ENCODE measurements at regions not wholly inside any gene's neighbourhood (a gene's known extent, or its start where the extent isn't known, plus 50 kb on each side); places are given as distances from the start of the nearest gene placed in this dataset.
"Not testable (repeated sequence)": the region's sequence is repeated elsewhere in the genome, so short reads cannot be mapped to it uniquely, and the experiment has no call there.

- in situ Hi-C loops (cut with HindIII; ENCODE audit: low pct_unique_long_range_greater_than_20kb, low sequenced_read_pairs), result no loop called here
- no peak for TF ChIP-seq JUND (IDR thresholded peaks at IDR 0.05; ENCODE audit: low read depth)
- DNase-seq (ENCODE audit: low read depth in 1 of 2, low spot score in 1 of 2), result no peak
Observed at GRCh38 chr16:85238233-85238647, 126.0 kb upstream of the CIBAR2 start.

GRCh38 chr16:85239239-85239638 is 127.0 kb upstream of the CIBAR2 start:
- TF ChIP-seq JUND (IDR thresholded peaks at IDR 0.05; ENCODE audit: low read depth), result no peak
- DNase-seq (ENCODE audit: low read depth in 1 of 2, low spot score in 1 of 2), result no peak
- in situ Hi-C loops (cut with HindIII; ENCODE audit: low pct_unique_long_range_greater_than_20kb, low sequenced_read_pairs), result no loop called here

- TF ChIP-seq JUND (IDR thresholded peaks at IDR 0.05; ENCODE audit: low read depth), result no peak
- DNase-seq (ENCODE audit: low read depth in 1 of 2, low spot score in 1 of 2), result no peak
- in situ Hi-C loops (cut with HindIII; ENCODE audit: low pct_unique_long_range_greater_than_20kb, low sequenced_read_pairs), result no loop called here
Observed at GRCh38 chr16:85239871-85240270, 127.6 kb upstream of the CIBAR2 start.

GRCh38 chr16:85240982-85241924 is 129.0 kb upstream of the CIBAR2 start:
- TF ChIP-seq JUND (IDR thresholded peaks at IDR 0.05; ENCODE audit: low read depth), result no peak
- in situ Hi-C loops (cut with HindIII; ENCODE audit: low pct_unique_long_range_greater_than_20kb, low sequenced_read_pairs), result no loop called here
- DNase-seq (ENCODE audit: low read depth in 1 of 2, low spot score in 1 of 2), result no peak

- in situ Hi-C loops (cut with HindIII; ENCODE audit: low pct_unique_long_range_greater_than_20kb, low sequenced_read_pairs), result no loop called here
Observed at GRCh38 chr16:85242140-85242539, 129.9 kb upstream of the CIBAR2 start.

GRCh38 chr16:85243308-85243707 is 131.0 kb upstream of the CIBAR2 start:
- no peak for DNase-seq (ENCODE audit: low read depth in 1 of 2, low spot score in 1 of 2)
- TF ChIP-seq JUND (IDR thresholded peaks at IDR 0.05; ENCODE audit: low read depth), result no peak
- in situ Hi-C loops (cut with HindIII; ENCODE audit: low pct_unique_long_range_greater_than_20kb, low sequenced_read_pairs), result no loop called here

More at GRCh38 chr16:85242140-85242539, 129.9 kb upstream of the CIBAR2 start:
- no peak for TF ChIP-seq JUND (IDR thresholded peaks at IDR 0.05; ENCODE audit: low read depth)
- DNase-seq (ENCODE audit: low read depth in 1 of 2, low spot score in 1 of 2), result no peak

GRCh38 chr16:85244452-85244851 is 132.2 kb upstream of the CIBAR2 start:
- DNase-seq (ENCODE audit: low read depth in 1 of 2, low spot score in 1 of 2); in situ Hi-C loops (cut with HindIII; ENCODE audit: low pct_unique_long_range_greater_than_20kb, low sequenced_read_pairs): not testable (repeated sequence)

GRCh38 chr16:85245307-85246172 is 133.3 kb upstream of the CIBAR2 start:
- peak; percentile 81 to 87 for DNase-seq (ENCODE audit: low read depth in 1 of 2, low spot score in 1 of 2)
- no peak for TF ChIP-seq JUND (IDR thresholded peaks at IDR 0.05; ENCODE audit: low read depth)
- in situ Hi-C loops (cut with HindIII; ENCODE audit: low pct_unique_long_range_greater_than_20kb, low sequenced_read_pairs), result no loop called here

- DNase-seq (ENCODE audit: low read depth in 1 of 2, low spot score in 1 of 2), result no peak
- in situ Hi-C loops (cut with HindIII; ENCODE audit: low pct_unique_long_range_greater_than_20kb, low sequenced_read_pairs), result no loop called here
Observed at GRCh38 chr16:85246473-85246872, 134.2 kb upstream of the CIBAR2 start.

GRCh38 chr16:85246973-85247372 is 134.7 kb upstream of the CIBAR2 start:
- in situ Hi-C loops (cut with HindIII; ENCODE audit: low pct_unique_long_range_greater_than_20kb, low sequenced_read_pairs), result no loop called here
- TF ChIP-seq JUND (IDR thresholded peaks at IDR 0.05; ENCODE audit: low read depth), result no peak

More at GRCh38 chr16:85246473-85246872, 134.2 kb upstream of the CIBAR2 start:
- TF ChIP-seq JUND (IDR thresholded peaks at IDR 0.05; ENCODE audit: low read depth), result no peak

GRCh38 chr16:85248342-85248741 is 136.1 kb upstream of the CIBAR2 start:
- in situ Hi-C loops (cut with HindIII; ENCODE audit: low pct_unique_long_range_greater_than_20kb, low sequenced_read_pairs), result no loop called here
- no peak for TF ChIP-seq JUND (IDR thresholded peaks at IDR 0.05; ENCODE audit: low read depth)
- no peak for DNase-seq (ENCODE audit: low read depth in 1 of 2, low spot score in 1 of 2)

More at GRCh38 chr16:85246973-85247372, 134.7 kb upstream of the CIBAR2 start:
- DNase-seq (ENCODE audit: low read depth in 1 of 2, low spot score in 1 of 2), result no peak

GRCh38 chr16:85248857-85249256 is 136.6 kb upstream of the CIBAR2 start:
- DNase-seq (ENCODE audit: low read depth in 1 of 2, low spot score in 1 of 2), result no peak
- TF ChIP-seq JUND (IDR thresholded peaks at IDR 0.05; ENCODE audit: low read depth), result no peak
- in situ Hi-C loops (cut with HindIII; ENCODE audit: low pct_unique_long_range_greater_than_20kb, low sequenced_read_pairs), result no loop called here

Data from T47D (cell line).